GM10248 (cell line): ENCODE measurements at regions not wholly inside any gene's neighbourhood (a gene's known extent, or its start where the extent isn't known, plus 50 kb on each side); places are given as distances from the start of the nearest gene placed in this dataset.

Experiments
- CTCF ChIA-PET: fragments of 300-600 bp; sonication (Branson Sonifier 250); formaldehyde crosslinking; extraction: SDS; loops from one replicate; lab custom pipeline; 2021; ENCODE audit warnings: antibody characterized with exemption; lab: Yijun Ruan, JAX
- POLR2A ChIA-PET: fragments of 350-650 bp; sonication (Branson Sonifier 250); formaldehyde crosslinking; extraction: SDS; loops from one replicate; lab custom pipeline; 2020; ENCODE audit warnings: antibody characterized with exemption; lab: Yijun Ruan, JAX
- DNase-seq: peaks from one replicate; pipeline ENCODE4 v3.0.0; 2012; ENCODE audit errors: extremely low spot score
- TF ChIP-seq, protein P1 (sequence below): IDR thresholded peaks from 2 replicates; pipeline ENCODE4 v1.5.1; 2012; ENCODE audit warnings: mild to moderate bottlenecking, low read depth; ENCODE audit errors: extremely low read depth, missing control alignments, control extremely low read depth

- POLR2A ChIA-PET, result no interaction called here
- CTCF ChIA-PET, result no interaction called here
- no peak for DNase-seq
- TF ChIP-seq, protein P1, sequence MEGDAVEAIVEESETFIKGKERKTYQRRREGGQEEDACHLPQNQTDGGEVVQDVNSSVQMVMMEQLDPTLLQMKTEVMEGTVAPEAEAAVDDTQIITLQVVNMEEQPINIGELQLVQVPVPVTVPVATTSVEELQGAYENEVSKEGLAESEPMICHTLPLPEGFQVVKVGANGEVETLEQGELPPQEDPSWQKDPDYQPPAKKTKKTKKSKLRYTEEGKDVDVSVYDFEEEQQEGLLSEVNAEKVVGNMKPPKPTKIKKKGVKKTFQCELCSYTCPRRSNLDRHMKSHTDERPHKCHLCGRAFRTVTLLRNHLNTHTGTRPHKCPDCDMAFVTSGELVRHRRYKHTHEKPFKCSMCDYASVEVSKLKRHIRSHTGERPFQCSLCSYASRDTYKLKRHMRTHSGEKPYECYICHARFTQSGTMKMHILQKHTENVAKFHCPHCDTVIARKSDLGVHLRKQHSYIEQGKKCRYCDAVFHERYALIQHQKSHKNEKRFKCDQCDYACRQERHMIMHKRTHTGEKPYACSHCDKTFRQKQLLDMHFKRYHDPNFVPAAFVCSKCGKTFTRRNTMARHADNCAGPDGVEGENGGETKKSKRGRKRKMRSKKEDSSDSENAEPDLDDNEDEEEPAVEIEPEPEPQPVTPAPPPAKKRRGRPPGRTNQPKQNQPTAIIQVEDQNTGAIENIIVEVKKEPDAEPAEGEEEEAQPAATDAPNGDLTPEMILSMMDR, result no peak
Observed at GRCh38 chr14:81890020-81890419, 356.4 kb upstream of the SEL1L start.

GRCh38 chr14:81903477-81903876 lies 369.8 kb upstream of the SEL1L start:
- DNase-seq, result no peak
- ChIA-PET POLR2A (no interaction called here), CTCF (interaction anchor here (1.7 kb wide), 1 partner anchor 20 kb away, joined by 4 read pairs; no protein-coding TSS in a partner anchor)
- TF ChIP-seq, protein P1, result no peak

GRCh38 chr14:81927070-81927469 lies 393.4 kb upstream of the SEL1L start:
- no peak for DNase-seq
- TF ChIP-seq, protein P1, result no peak
- POLR2A ChIA-PET, result no interaction called here
- CTCF ChIA-PET, result interaction anchor here (0.6 to 1.8 kb wide), 3 partner anchors 8 to 25 kb away, joined by 3 to 12 read pairs (median 4); no protein-coding TSS in a partner anchor

DNA sequence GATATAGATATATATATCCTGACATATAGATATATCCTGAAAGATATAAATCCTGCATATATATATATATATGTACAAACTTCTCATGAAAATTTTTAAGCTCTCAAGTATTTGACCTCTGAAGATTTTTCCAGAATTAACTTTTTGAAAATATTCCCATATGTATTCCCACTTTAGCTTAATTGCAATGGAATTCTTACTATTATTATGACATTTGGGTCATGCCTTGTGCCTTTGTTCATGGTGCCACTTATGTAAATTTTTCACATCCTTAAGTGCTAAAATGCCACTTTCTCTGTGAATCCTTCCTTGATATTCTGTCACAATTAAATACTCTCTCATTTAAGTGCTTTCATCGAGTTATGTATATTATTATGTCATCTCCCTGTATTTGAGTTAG lies 398.2 kb upstream of the SEL1L start:
- TF ChIP-seq, protein P1, result no peak
- ChIA-PET POLR2A (no interaction called here), CTCF (no interaction called here)
- DNase-seq, result no peak

- TF ChIP-seq, protein P1, result no peak
- ChIA-PET CTCF (interaction anchor here (1.3 to 3.0 kb wide), 3 partner anchors 8 to 12 kb away, joined by 3 to 12 read pairs (median 4); no protein-coding TSS in a partner anchor), POLR2A (no interaction called here)
- no peak for DNase-seq
Observed at GRCh38 chr14:81936348-81936747, 402.7 kb upstream of the SEL1L start.

DNA sequence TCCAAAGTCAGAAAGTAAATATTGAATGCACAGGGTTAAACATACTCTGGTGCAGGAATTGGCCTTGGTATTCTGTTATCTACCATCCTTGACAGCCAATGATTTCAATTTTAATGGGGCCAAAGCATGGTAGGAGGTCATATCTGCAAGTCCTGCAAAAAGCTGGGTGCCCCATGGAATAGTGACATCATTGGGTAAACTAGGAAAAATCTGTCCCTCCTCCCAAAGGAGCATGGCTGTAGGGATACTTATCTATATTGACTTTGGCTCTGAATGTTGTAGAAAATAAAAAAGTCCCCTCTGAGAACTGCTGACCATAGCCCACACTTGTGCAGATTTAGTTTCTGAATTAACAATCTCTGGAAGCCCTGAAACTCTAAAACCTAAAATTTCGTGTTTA lies 403.2 kb upstream of the SEL1L start:
- ChIA-PET CTCF (interaction anchor here (1.3 to 3.0 kb wide), 2 partner anchors 9 to 12 kb away, joined by 4 to 12 read pairs; no protein-coding TSS in a partner anchor), POLR2A (no interaction called here)
- TF ChIP-seq, protein P1, result no peak
- DNase-seq, result no peak
